CD4-positive, alpha-beta T cell treated with Interleukin-17A for 4 hours (primary cell): ENCODE measurements at regions not wholly inside any gene's neighbourhood (a gene's known extent, or its start where the extent isn't known, plus 50 kb on each side); places are given as distances from the start of the nearest gene placed in this dataset.

Source experiments
- DNase-seq: peaks from one replicate; pipeline ENCODE4 v3.0.0-alpha.2; 2020; ENCODE audit warnings: mixed read lengths

GRCh38 chr6:119476024-119476423, 126.5 kb upstream of the MAN1A1 start:
- no peak for DNase-seq

DNA sequence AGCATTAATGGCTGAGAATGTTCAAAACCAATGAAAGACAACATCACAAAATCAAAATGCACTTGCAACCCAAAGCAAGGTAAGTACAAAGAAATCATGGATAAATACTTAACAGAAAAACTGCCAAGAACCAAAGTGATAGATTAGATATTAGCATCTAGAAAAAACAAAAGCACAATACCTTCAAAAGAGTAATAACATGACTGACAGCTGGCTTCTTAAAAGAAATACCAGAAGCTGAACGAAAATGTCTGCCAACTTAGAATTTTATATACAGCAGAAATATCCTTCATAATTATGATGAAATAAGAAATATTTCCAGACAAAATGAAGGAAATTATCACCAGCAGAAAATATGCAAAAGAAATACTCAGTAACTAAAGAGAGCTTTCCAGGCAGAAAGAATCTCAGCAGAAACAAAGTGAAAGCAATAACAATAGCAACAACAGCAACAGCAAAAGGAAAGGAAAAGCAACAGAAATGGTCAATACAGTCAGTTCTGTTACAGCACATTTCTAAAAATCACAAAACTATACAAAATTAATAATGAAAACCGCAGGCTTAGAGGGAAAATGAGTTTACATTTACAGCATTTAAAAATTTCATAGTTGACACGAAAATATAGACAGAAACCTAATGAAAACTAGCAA, 121.5 kb upstream of the MAN1A1 start:
- no peak for DNase-seq

DNA sequence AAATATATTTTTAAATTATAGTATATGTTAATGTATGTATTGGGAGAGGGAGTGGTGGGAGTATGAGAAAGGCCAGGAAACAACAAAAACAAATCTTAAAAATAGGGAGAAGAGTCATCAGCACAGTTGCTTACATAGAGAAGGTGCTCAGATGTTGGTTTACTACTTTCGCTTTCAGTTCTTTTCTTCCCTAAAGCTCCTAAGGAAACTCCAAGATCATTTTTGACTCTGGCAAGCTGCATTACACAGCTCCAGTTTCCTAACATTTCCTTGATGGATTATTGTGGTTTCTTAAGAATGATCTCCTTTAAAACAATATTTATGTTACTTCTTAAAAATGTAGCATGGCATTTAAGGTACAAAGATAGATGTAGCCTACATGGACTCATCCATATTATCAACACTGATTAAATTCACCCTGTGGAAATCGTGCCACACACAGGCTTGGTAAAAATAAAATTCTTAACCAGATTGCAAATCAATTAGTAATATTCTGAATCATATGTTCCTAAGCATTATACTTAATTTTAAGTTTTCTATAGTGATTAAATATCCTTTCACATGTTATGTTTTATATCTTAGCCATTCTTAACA, 118.0 kb upstream of the MAN1A1 start:
- DNase-seq = no peak

- DNase-seq = no peak
Measured at GRCh38 chr6:119466226-119466625, 116.7 kb upstream of the MAN1A1 start.

- peak; percentile 6 for DNase-seq
Measured at GRCh38 chr6:119463081-119463626, 113.6 kb upstream of the MAN1A1 start.

- no peak for DNase-seq
Measured at GRCh38 chr6:119461187-119461586, 111.6 kb upstream of the MAN1A1 start.

GRCh38 chr6:119459207-119459974, 109.8 kb upstream of the MAN1A1 start:
- no peak for DNase-seq

DNA sequence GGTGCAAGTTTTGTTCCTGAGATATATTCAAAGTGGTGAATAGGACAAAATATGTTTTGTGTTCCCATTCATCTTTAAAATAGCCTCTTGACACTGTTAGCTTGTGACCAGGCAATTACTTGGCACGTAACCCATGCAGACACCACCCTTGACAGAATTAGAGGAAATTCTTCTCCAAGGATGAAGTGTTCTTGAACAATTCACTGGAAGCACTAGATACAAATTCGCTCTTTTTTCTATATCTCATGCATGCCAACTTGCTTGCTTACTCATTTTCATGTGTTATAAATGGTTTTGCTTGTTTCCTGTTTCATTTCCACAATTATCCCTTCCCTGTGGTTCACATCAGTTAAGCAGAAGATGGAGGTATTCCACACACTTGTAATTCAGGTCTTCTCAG, 105.2 kb upstream of the MAN1A1 start:
- DNase-seq = no peak

- DNase-seq = no peak
Measured at GRCh38 chr6:119453242-119454200, 104.0 kb upstream of the MAN1A1 start.

DNA sequence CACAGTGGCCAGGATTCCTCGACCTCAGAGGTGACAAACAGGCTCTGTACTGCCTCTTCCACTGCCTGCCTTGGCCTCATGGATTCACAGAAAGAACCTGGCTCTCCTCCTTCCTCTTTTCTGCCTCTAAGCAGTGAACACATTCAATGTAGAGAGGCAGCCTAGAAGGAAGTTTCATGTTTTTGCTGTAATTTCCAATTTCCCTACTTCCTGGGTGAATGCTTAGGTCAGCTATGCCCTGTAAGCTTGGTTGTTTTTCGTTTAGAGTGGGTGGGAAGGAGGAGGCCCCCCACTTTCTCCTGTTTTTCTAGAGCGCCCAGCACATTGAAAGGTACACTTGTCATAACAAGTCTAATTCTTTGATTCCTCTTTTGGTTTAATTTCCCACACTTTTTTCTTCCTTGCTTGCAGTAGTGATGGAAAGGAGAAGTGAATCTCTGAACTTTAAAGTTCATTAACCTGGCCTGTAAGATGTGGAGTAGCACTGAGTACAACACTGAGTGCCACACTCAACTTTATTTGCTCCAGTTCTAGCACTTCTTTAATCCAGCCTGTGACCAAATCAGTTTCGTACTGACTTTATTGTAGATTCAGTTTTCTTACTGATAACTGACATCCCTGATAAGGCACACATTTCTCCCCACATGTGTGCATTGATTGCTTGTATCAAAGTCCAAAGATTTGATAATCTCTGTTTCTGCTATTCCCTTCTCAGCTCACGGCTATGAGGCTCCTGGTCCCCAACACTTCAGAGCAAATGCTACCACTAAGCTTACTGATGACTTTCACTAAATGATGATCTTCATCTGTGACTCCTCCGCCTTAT, 100.0 kb upstream of the MAN1A1 start:
- no peak for DNase-seq

GRCh38 chr6:119447921-119448320, 98.4 kb upstream of the MAN1A1 start:
- DNase-seq = no peak

DNA sequence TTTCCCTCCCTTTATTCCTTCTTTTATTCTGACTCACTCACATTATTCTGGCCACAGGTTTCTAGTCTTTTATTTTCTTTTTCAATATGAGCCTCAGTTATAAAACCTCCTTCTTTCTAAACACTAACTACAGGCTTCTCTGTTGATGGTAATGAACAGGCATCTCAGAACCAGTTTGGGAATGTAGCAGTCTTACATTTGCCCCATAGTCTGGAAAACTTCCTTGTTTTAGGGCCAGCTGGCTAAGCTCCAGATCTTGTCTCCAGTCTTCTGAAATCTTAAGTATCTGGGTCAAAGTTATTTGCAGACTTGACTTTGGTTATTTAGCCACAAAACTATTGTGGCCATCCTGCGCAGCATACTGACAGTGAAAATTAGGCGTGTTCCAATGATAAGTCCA, 97.0 kb upstream of the MAN1A1 start:
- no peak for DNase-seq

DNA sequence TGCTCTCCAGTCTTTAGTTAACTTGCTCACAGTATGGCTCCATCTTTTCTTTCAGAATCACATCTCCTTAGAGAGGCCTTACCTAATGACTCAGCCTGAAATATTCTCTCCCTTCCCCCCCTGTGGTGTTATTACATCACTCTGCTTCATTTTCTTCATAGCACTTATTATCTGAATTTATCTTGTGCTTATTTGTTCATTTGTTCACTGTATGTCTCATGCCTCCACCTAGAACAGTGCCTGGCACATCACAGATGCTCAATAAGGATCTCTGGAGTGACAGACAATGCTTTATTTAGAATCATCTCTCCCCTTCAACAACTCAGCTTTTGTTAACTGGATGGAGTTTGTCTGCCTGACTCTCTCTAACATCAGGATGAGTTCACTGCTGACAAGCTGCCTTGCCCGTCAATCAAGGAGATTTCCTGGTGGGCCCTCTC, 96.6 kb upstream of the MAN1A1 start:
- DNase-seq = no peak

DNA sequence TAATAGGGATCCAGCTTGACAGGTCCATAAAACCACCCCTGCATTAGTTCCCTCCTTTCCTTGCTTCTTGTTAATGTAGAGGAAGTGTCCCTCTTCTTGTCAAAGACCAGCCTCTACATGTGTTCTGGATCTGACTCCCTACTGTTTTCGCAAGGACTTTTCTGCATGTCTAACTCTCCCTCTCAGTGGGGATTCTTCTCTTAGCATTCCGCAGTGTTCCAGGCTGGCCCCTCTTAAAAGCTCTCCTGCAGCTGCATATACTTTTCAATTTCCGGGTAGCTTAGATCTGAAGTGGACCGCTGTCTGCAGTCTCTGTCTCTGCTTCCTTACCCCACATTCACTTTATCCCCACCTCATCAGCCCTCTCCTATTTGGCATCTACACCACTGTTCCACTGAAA, 96.1 kb upstream of the MAN1A1 start:
- no peak for DNase-seq

GRCh38 chr6:119444642-119445557, 95.3 kb upstream of the MAN1A1 start:
- no peak for DNase-seq

DNA sequence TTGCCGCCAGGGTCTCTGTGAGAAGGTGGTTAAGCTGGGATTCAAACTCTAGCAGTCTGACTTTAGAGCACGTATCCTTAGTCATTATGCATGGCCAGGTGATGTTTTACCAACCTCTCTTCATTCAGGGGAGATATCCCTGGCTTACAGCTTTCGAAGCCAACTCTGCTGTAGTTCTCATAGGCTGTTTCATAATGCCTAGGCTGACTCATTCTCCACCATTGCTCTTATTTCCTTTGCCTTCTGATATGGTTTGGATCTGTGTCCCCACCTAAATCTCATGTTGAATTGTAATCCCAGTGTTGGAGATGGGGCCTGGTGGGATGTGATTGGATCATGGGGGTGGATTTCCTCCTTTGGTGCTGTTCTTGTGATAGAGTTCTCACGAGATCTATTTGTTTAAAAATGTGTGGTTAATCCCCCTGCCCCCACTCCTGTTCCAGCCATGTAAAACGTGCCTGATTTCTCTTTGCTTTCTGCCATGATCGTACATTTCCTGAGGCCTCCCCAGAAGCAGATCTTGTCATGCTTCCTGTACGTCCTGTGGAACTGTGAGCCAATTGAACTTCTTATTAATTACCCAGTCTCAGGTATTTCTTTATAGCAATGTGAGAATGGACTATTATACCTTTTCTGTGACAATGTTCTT, 94.6 kb upstream of the MAN1A1 start:
- no peak for DNase-seq

DNA sequence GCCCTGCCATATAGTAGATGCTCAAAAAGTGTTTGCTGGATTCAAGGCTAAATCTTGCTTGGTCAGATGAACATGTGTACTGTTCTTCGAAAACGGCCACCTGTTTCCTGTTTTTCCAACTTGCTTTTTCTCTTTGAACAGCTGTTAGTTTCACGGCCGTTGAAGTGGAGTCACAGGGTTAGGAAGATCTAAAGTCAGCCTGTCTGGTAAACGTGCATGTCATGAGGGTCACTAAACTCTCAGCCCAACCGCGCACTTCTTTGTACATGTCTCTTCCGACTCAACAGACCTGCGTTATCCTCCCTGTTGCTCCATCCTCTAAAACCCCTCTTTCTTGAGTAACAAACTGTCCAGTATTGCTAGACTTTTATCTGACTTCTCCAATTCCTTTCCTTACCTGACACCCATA, 93.2 kb upstream of the MAN1A1 start:
- DNase-seq = no peak

DNA sequence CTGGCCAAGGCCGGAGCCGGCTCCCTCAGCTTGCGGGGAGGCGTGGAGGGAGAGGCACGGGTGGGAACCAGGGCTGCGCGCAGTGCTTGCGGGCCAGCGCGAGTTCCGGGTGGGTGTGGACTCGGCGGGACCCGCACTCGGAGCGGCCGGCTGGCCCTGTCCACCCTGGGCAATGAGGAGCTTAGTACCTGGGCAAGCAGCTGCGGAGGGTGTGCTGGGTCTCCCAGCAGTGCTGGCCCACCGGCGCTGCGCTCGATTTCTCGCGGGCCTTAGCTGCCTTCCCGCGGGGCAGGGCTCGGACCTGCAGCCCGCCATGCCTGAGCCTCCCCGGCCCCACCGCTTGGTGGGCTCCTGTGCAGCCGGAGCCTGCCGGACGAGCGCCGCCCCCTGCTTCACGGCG, 91.4 kb upstream of the MAN1A1 start:
- no peak for DNase-seq

DNA sequence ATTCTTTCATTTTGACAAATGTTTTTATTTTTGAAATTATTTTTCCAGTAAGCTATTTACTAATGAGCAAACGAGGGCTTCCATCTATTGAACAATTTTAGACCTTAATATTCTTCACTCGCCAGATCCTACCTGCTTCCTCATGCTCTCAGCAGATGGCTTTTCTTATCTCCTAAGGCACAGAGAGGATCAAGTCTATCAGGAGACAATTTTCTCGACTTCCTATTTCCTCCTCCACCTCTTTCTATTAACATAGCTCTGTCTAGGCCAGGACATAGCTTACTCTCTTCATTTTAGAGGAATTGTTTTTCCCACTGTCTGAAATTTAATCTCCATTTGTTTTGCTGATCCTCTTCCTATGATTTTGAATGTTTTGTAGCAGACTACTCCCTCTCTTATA, 87.0 kb upstream of the MAN1A1 start:
- no peak for DNase-seq

DNA sequence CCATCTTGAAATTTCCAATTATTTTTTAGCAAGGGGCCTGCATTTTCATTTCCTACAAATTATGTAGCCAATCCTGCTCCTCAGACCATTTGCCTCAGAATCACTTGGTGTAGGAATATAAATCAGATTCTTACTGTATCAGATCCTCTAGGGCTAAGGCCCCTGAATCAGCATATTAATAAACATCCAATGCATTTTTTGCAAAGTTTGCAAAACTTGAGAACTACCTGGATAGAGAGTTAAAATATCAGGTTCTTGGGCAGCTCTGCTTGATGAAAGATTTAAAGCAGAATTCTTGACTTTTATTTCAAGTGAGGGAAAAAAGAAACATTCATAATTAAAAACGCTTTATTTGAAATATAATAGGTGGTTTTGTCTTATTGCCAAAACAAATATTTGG, 82.2 kb upstream of the MAN1A1 start:
- no peak for DNase-seq
